GM10248 (cell line): ENCODE measurements at regions not wholly inside any gene's neighbourhood (a gene's known extent, or its start where the extent isn't known, plus 50 kb on each side); places are given as distances from the start of the nearest gene placed in this dataset.

ENCODE experiments used
- CTCF ChIA-PET: fragments of 300-600 bp; sonication (Branson Sonifier 250); formaldehyde crosslinking; extraction: SDS; loops from one replicate; lab custom pipeline; 2021; ENCODE audit warnings: antibody characterized with exemption; lab: Yijun Ruan, JAX
- POLR2A ChIA-PET: fragments of 350-650 bp; sonication (Branson Sonifier 250); formaldehyde crosslinking; extraction: SDS; loops from one replicate; lab custom pipeline; 2020; ENCODE audit warnings: antibody characterized with exemption; lab: Yijun Ruan, JAX
- DNase-seq: peaks from one replicate; pipeline ENCODE4 v3.0.0; 2012; ENCODE audit errors: extremely low spot score
- TF ChIP-seq, protein P1 (sequence below): IDR thresholded peaks from 2 replicates; pipeline ENCODE4 v1.5.1; 2012; ENCODE audit warnings: mild to moderate bottlenecking, low read depth; ENCODE audit errors: extremely low read depth, missing control alignments, control extremely low read depth

DNA sequence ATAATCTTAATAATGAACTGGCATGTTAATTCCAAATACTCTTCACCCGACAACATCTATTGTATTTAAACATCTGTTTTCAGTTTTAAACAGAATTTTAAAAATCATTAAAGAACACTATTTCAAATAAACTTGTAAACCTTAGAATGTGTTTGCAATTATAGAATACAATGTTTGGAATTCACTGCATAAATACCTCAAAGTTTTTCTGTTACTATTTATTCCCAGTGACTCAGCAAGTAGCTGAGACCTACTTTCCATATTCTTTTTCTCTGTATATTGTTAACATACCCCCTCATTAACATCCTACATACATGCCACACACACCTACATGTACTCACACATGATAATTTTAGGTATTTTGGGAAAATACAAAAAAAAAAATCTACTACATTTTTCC lies 1134.3 kb downstream of the SLITRK1 start:
- CTCF ChIA-PET, result no interaction called here
- POLR2A ChIA-PET, result no interaction called here
- DNase-seq, result no peak
- TF ChIP-seq, protein P1, sequence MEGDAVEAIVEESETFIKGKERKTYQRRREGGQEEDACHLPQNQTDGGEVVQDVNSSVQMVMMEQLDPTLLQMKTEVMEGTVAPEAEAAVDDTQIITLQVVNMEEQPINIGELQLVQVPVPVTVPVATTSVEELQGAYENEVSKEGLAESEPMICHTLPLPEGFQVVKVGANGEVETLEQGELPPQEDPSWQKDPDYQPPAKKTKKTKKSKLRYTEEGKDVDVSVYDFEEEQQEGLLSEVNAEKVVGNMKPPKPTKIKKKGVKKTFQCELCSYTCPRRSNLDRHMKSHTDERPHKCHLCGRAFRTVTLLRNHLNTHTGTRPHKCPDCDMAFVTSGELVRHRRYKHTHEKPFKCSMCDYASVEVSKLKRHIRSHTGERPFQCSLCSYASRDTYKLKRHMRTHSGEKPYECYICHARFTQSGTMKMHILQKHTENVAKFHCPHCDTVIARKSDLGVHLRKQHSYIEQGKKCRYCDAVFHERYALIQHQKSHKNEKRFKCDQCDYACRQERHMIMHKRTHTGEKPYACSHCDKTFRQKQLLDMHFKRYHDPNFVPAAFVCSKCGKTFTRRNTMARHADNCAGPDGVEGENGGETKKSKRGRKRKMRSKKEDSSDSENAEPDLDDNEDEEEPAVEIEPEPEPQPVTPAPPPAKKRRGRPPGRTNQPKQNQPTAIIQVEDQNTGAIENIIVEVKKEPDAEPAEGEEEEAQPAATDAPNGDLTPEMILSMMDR, result no peak

- DNase-seq, result no peak
- TF ChIP-seq, protein P1, result no peak
- ChIA-PET CTCF (no interaction called here), POLR2A (no interaction called here)
These were observed 1135.0 kb downstream of the SLITRK1 start for GRCh38 chr13:82747291-82747690.

DNA sequence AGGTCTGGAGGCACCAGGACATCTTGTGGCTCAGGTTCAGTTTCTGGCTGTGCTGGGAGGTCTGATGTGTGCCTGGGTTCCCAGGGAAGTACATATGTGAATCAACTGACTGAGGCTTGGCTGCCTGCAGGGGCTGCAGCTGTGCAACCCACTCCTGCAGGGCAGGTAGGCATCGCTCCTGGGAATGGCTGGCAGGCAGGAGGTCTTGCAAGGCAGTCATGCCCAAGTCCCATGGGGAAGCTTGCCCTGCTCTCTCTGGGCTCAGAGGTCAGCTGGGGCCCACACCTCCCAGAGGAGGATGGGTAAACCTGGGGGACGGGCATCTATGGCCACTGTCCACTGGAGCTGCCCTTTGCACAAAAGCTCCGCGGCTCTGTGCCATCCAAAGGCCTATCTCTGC lies 1141.8 kb downstream of the SLITRK1 start:
- ChIA-PET CTCF (interaction anchor here (1.0 kb wide), 1 partner anchor 9 kb away, joined by 3 read pairs; no protein-coding TSS in a partner anchor), POLR2A (no interaction called here)
- TF ChIP-seq, protein P1, result no peak
- DNase-seq, result no peak

- CTCF ChIA-PET, result no interaction called here
- TF ChIP-seq, protein P1, result no peak
- POLR2A ChIA-PET, result no interaction called here
- DNase-seq, result no peak
These were observed 1142.4 kb downstream of the SLITRK1 start for GRCh38 chr13:82739881-82740280.

GRCh38 chr13:82729401-82729800 lies 1152.9 kb downstream of the SLITRK1 start:
- TF ChIP-seq, protein P1, result no peak
- POLR2A ChIA-PET, result no interaction called here
- no peak for DNase-seq
- CTCF ChIA-PET, result interaction anchor here (1.1 kb wide), 1 partner anchor 9 kb away, joined by 3 read pairs; no protein-coding TSS in a partner anchor

GRCh38 chr13:82720986-82721385 lies 1161.3 kb downstream of the SLITRK1 start:
- TF ChIP-seq, protein P1, result no peak
- ChIA-PET POLR2A (no interaction called here), CTCF (no interaction called here)
- DNase-seq, result no peak

DNA sequence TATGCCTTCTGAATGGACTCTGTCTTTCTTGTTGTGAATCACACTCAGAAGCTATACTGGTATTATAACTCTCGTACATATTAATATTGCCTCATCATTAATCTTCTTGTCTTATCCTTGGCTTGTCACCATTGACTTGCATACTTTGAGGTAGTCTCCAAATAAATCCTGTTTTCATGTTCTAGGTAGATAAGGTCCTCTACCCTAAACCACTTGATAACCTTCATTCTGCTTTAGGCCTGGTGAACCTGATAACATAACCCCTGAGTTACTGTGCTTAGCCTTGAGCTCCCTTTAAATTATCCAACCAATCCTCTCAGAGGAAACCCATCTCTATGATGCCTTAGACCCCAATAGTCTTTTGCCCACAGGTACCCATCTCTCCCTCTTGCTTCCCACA lies 1162.3 kb downstream of the SLITRK1 start:
- CTCF ChIA-PET, result interaction anchor here (0.8 to 0.9 kb wide), 2 partner anchors 10 kb away, joined by 3 read pairs; no protein-coding TSS in a partner anchor
- TF ChIP-seq, protein P1, result no peak
- POLR2A ChIA-PET, result no interaction called here
- no peak for DNase-seq
